BLaER1 (cell line): ENCODE measurements at regions not wholly inside any gene's neighbourhood (a gene's known extent, or its start where the extent isn't known, plus 50 kb on each side); places are given as distances from the start of the nearest gene placed in this dataset.

Source experiments
- H3K27ac ChIP-seq: shearing (Covaris generic); formaldehyde crosslinking; 2 replicates; pipeline ENCODE4 v1.8.1; 2022
- H3K27me3 ChIP-seq: shearing (Covaris generic); formaldehyde crosslinking; 2 replicates; pipeline ENCODE4 v1.8.1; 2022
- H3K36me3 ChIP-seq: shearing (Covaris generic); formaldehyde crosslinking; 2 replicates; pipeline ENCODE4 v1.8.1; 2022
- H3K4me1 ChIP-seq: shearing (Covaris generic); formaldehyde crosslinking; 2 replicates; pipeline ENCODE4 v1.8.1; 2022
- H3K4me2 ChIP-seq: shearing (Covaris generic); formaldehyde crosslinking; 2 replicates; pipeline ENCODE4 v1.8.1; 2022
- H3K4me3 ChIP-seq: shearing (Covaris generic); formaldehyde crosslinking; 2 replicates; pipeline ENCODE4 v1.8.1; 2022
- H3K9ac ChIP-seq: shearing (Covaris generic); formaldehyde crosslinking; 2 replicates; pipeline ENCODE4 v1.8.1; 2022
- H3K9me3 ChIP-seq: shearing (Covaris generic); formaldehyde crosslinking; 2 replicates; pipeline ENCODE4 v1.8.1; 2022
- H4K20me1 ChIP-seq: shearing (Covaris generic); formaldehyde crosslinking; 2 replicates; pipeline ENCODE4 v1.8.1; 2022
- Cebpa-rat ChIP-seq: shearing (Covaris generic); IDR thresholded peaks from 2 replicates; pipeline ENCODE4 v1.8.1; 2022

- Histone ChIP-seq H3K4me2 (no peak overlapping the region), H3K4me3 (no peak overlapping the region), H3K36me3 (no peaks in the 10 kb centered on the region), H4K20me1 (no peaks in the 10 kb centered on the region), H3K27ac (no peak overlapping the region), H3K9me3 (no peaks in the 10 kb centered on the region), H3K9ac (no peak overlapping the region), H3K27me3 (no peaks in the 10 kb centered on the region), H3K4me1 (no peaks in the 10 kb centered on the region)
- TF ChIP-seq Cebpa-rat: no peak
These were observed 307.1 kb downstream of the OSR1 start for GRCh38 chr2:19051203-19051831.

GRCh38 chr2:19050354-19050753 is 308.1 kb downstream of the OSR1 start:
- TF ChIP-seq Cebpa-rat: no peak
- Histone ChIP-seq H3K9ac (no peak overlapping the region), H3K9me3 (no peaks in the 10 kb centered on the region), H3K4me2 (no peak overlapping the region), H3K27ac (no peak overlapping the region), H3K36me3 (no peaks in the 10 kb centered on the region), H4K20me1 (no peaks in the 10 kb centered on the region), H3K4me3 (no peak overlapping the region), H3K27me3 (no peaks in the 10 kb centered on the region), H3K4me1 (no peaks in the 10 kb centered on the region)

- no peaks in the 10 kb centered on the region for H3K9me3 ChIP-seq
- no peak overlapping the region for H3K9ac ChIP-seq
- no peak overlapping the region for H3K4me3 ChIP-seq
- no peak overlapping the region for H3K27ac ChIP-seq
- no peaks in the 10 kb centered on the region for H4K20me1 ChIP-seq
- H3K36me3 ChIP-seq: no peaks in the 10 kb centered on the region
- H3K4me2 ChIP-seq: no peak overlapping the region
- no peaks in the 10 kb centered on the region for H3K27me3 ChIP-seq
- TF ChIP-seq Cebpa-rat: no peak
- H3K4me1 ChIP-seq: no peaks in the 10 kb centered on the region
These were observed 309.7 kb downstream of the OSR1 start for GRCh38 chr2:19048593-19049266.

GRCh38 chr2:19046986-19047780 is 311.2 kb downstream of the OSR1 start:
- H3K36me3 ChIP-seq: no peaks in the 10 kb centered on the region
- H3K9me3 ChIP-seq: no peaks in the 10 kb centered on the region
- H4K20me1 ChIP-seq: no peaks in the 10 kb centered on the region
- H3K9ac ChIP-seq: no peak overlapping the region
- H3K4me3 ChIP-seq: no peak overlapping the region
- H3K4me1 ChIP-seq: no peaks in the 10 kb centered on the region
- no peaks in the 10 kb centered on the region for H3K27me3 ChIP-seq
- no peak overlapping the region for H3K27ac ChIP-seq
- H3K4me2 ChIP-seq: no peak overlapping the region
- TF ChIP-seq Cebpa-rat: no peak

- Histone ChIP-seq H3K9ac (no peak overlapping the region), H4K20me1 (no peaks in the 10 kb centered on the region), H3K4me3 (no peak overlapping the region), H3K27ac (no peak overlapping the region), H3K4me1 (no peaks in the 10 kb centered on the region), H3K27me3 (no peaks in the 10 kb centered on the region), H3K4me2 (no peak overlapping the region), H3K9me3 (no peaks in the 10 kb centered on the region), H3K36me3 (no peaks in the 10 kb centered on the region)
- TF ChIP-seq Cebpa-rat: no peak
These were observed 313.3 kb downstream of the OSR1 start for GRCh38 chr2:19045151-19045550.

- H3K4me3 ChIP-seq: no peak overlapping the region
- H3K9me3 ChIP-seq: no peaks in the 10 kb centered on the region
- H3K27me3 ChIP-seq: no peaks in the 10 kb centered on the region
- H3K9ac ChIP-seq: no peak overlapping the region
- no peak for TF ChIP-seq Cebpa-rat
- H3K36me3 ChIP-seq: no peaks in the 10 kb centered on the region
- H3K4me2 ChIP-seq: no peak overlapping the region
- no peak overlapping the region for H3K27ac ChIP-seq
- no peaks in the 10 kb centered on the region for H3K4me1 ChIP-seq
- H4K20me1 ChIP-seq: no peaks in the 10 kb centered on the region
These were observed 314.5 kb downstream of the OSR1 start for GRCh38 chr2:19043893-19044292.

GRCh38 chr2:19041434-19042041 is 316.9 kb downstream of the OSR1 start:
- no peaks in the 10 kb centered on the region for H3K4me1 ChIP-seq
- H3K27me3 ChIP-seq: no peaks in the 10 kb centered on the region

GRCh38 chr2:19038071-19039015 is 320.1 kb downstream of the OSR1 start:
- Histone ChIP-seq H3K36me3 (no peaks in the 10 kb centered on the region), H4K20me1 (no peaks in the 10 kb centered on the region), H3K9me3 (no peaks in the 10 kb centered on the region), H3K27me3 (no peaks in the 10 kb centered on the region), H3K4me3 (no peak overlapping the region), H3K4me2 (no peak overlapping the region), H3K27ac (no peak overlapping the region), H3K4me1 (no peaks in the 10 kb centered on the region), H3K9ac (no peak overlapping the region)
- no peak for TF ChIP-seq Cebpa-rat

More at GRCh38 chr2:19041434-19042041, 316.9 kb downstream of the OSR1 start:
- H3K36me3 ChIP-seq: no peaks in the 10 kb centered on the region
- no peak for TF ChIP-seq Cebpa-rat
- no peaks in the 10 kb centered on the region for H3K9me3 ChIP-seq
- no peak overlapping the region for H3K4me2 ChIP-seq
- H3K4me3 ChIP-seq: no peak overlapping the region
- H3K9ac ChIP-seq: no peak overlapping the region
- H3K27ac ChIP-seq: no peak overlapping the region
- H4K20me1 ChIP-seq: no peaks in the 10 kb centered on the region

GRCh38 chr2:19036091-19036490 is 322.3 kb downstream of the OSR1 start:
- no peak for TF ChIP-seq Cebpa-rat
- Histone ChIP-seq H3K36me3 (no peaks in the 10 kb centered on the region), H3K4me1 (no peaks in the 10 kb centered on the region), H4K20me1 (no peaks in the 10 kb centered on the region), H3K27me3 (no peaks in the 10 kb centered on the region), H3K9ac (no peak overlapping the region), H3K4me3 (no peak overlapping the region), H3K4me2 (no peak overlapping the region), H3K27ac (no peak overlapping the region), H3K9me3 (no peaks in the 10 kb centered on the region)
